Calu3 (cell line): ENCODE measurements at regions not wholly inside any gene's neighbourhood (a gene's known extent, or its start where the extent isn't known, plus 50 kb on each side); places are given as distances from the start of the nearest gene placed in this dataset.
"Not testable (repeated sequence)": the region's sequence is repeated elsewhere in the genome, so short reads cannot be mapped to it uniquely, and the experiment has no call there.

Source experiments
- BruUV-seq: library from RNA; stranded (reverse); fragments of 400-500 nt; replicated peaks from 2 replicates; lab custom pipeline; 2021; lab: Mats Ljungman, UMichigan
- CTCF ChIA-PET: fragments of 300-600 bp; sonication (Branson Sonifier 250); formaldehyde crosslinking; loops from one replicate; lab custom pipeline; 2022; ENCODE audit warnings: antibody characterized with exemption; lab: Charles Lee
- DNase-seq: peaks from one replicate; pipeline ENCODE4 v3.0.0; 2022
- H3K27ac Mint-ChIP-seq: one replicate; pipeline ENCODE4 v1.8.0; 2022; ENCODE audit warnings: mixed read lengths; ENCODE audit not compliant: unreplicated experiment
- H3K27me3 Mint-ChIP-seq: one replicate; pipeline ENCODE4 v1.8.0; 2022; ENCODE audit warnings: mixed read lengths; ENCODE audit not compliant: unreplicated experiment
- H3K36me3 Mint-ChIP-seq: one replicate; pipeline ENCODE4 v1.8.0; 2022; ENCODE audit warnings: mild to moderate bottlenecking, moderate library complexity, mixed read lengths; ENCODE audit not compliant: insufficient read depth, unreplicated experiment
- H3K4me1 Mint-ChIP-seq: one replicate; pipeline ENCODE4 v1.8.0; 2022; ENCODE audit warnings: mild to moderate bottlenecking, low read depth, mixed read lengths; ENCODE audit not compliant: unreplicated experiment
- H3K4me3 Mint-ChIP-seq: one replicate; pipeline ENCODE4 v1.8.0; 2022; ENCODE audit warnings: mild to moderate bottlenecking, low read depth, moderate library complexity, mixed read lengths; ENCODE audit not compliant: unreplicated experiment
- H3K9me3 Mint-ChIP-seq: one replicate; pipeline ENCODE4 v1.8.0; 2022; ENCODE audit warnings: low read depth, mixed read lengths; ENCODE audit not compliant: unreplicated experiment
- CTCF ChIP-seq: fragments of 200-600 bp; IDR thresholded peaks from one replicate; pipeline ENCODE4 v1.8.0; 2022; ENCODE audit warnings: antibody characterized with exemption; ENCODE audit not compliant: unreplicated experiment
- intact Hi-C: fragments of 100-400 bp; cut with micrococcal nuclease; formaldehyde crosslinking; loops from one replicate; pipeline ENCODE4 v1.10.0; 2022; ENCODE audit not compliant: unreplicated experiment

DNA sequence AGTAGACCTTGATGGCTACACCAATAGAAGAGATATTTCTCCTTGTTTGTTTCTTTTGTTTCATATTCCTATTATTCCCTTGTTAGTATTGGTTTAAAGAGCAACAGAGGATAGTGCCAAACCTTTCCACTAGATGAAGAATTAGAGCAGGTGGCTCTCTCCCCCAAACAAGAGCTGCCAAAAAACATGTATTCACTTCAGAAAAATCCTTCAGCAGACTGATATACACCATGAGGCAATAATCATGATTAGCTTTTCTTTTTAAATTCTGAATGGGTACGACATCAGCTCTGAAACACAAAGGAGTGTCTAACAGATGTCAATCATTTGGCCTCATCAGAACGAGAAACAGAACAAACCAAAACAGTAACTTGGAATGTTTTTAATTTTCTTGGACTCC, 67.3 kb upstream of the MAP10 start:
- Mint-ChIP-seq H3K4me3 (no peak overlapping the region), H3K36me3 (no peaks in the 10 kb centered on the region), H3K27ac (no peak overlapping the region), H3K27me3 (peaks cover 13% of the 10 kb centered on the region), H3K9me3 (peaks cover 5% of the 10 kb centered on the region), H3K4me1 (no peaks in the 10 kb centered on the region)
- intact Hi-C loops = no loop called here
- BruUV-seq = no TSS peak
- CTCF ChIA-PET = no interaction called here
- no peak for TF ChIP-seq CTCF
- DNase-seq = no peak

GRCh38 chr1:232743999-232744398, 61.2 kb upstream of the MAP10 start:
- CTCF ChIA-PET = no interaction called here
- intact Hi-C loops = no loop called here
- H3K4me3 Mint-ChIP-seq = no peak overlapping the region
- TF ChIP-seq CTCF = no peak
- peaks cover 13% of the 10 kb centered on the region for H3K9me3 Mint-ChIP-seq
- DNase-seq = no peak
- BruUV-seq = no TSS peak
- H3K27ac Mint-ChIP-seq = no peak overlapping the region
- peaks cover 13% of the 10 kb centered on the region for H3K27me3 Mint-ChIP-seq
- H3K4me1 Mint-ChIP-seq = peaks cover 7% of the 10 kb centered on the region
- H3K36me3 Mint-ChIP-seq = no peaks in the 10 kb centered on the region

DNA sequence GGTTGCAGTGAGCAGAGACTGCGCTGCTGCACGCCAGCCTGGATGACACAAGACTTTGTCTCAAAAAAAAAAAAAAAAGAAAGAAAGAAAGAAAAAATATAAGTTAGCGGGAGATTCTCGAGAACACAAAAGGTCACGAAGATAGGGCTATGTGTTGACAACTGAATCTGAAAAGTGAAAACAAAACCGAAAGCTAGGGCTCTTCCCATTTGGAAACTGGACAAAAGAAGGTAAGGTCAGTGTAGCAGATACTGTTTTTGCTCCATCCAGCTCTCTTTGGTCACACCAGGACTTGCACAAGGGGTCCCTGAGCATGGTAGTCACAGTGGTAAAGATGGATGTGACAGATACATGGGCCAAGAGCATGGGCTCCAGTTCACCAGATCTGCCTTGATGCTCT, 60.4 kb upstream of the MAP10 start:
- H3K4me1 Mint-ChIP-seq = peaks cover 7% of the 10 kb centered on the region

DNA sequence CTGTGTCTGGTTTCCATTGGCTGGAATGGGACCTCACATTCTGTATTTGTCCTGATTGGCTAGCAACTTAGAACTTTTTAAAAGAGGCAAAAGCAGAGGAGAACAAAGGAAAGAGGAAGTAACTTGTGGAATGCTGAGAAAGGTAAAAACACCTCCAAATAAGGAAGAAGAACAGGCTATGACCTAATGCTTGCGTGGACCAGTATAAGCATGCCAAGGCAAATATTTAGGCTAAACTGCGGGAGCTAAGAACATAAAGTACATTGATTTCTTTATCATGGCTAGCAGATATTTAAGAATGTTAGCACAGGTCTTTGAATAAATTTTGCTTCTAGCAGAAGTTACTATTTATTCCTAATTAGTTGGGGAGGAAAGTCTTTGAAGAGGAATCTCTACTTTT, 59.5 kb upstream of the MAP10 start:
- H3K4me1 Mint-ChIP-seq, H3K4me3 Mint-ChIP-seq, DNase-seq, H3K27ac Mint-ChIP-seq, H3K36me3 Mint-ChIP-seq, H3K27me3 Mint-ChIP-seq, intact Hi-C loops, BruUV-seq, CTCF ChIA-PET: not testable (repeated sequence)
- peaks cover 14% of the 10 kb centered on the region for H3K9me3 Mint-ChIP-seq

More for the DNA sequence above, 60.4 kb upstream of the MAP10 start:
- no peak for TF ChIP-seq CTCF
- intact Hi-C loops = no loop called here
- BruUV-seq = no TSS peak
- no peaks in the 10 kb centered on the region for H3K36me3 Mint-ChIP-seq
- peaks cover 16% of the 10 kb centered on the region for H3K9me3 Mint-ChIP-seq
- no peak overlapping the region for H3K27ac Mint-ChIP-seq
- no peak overlapping the region for H3K4me3 Mint-ChIP-seq
- peaks cover 5% of the 10 kb centered on the region for H3K27me3 Mint-ChIP-seq
- CTCF ChIA-PET = no interaction called here
- no peak for DNase-seq

DNA sequence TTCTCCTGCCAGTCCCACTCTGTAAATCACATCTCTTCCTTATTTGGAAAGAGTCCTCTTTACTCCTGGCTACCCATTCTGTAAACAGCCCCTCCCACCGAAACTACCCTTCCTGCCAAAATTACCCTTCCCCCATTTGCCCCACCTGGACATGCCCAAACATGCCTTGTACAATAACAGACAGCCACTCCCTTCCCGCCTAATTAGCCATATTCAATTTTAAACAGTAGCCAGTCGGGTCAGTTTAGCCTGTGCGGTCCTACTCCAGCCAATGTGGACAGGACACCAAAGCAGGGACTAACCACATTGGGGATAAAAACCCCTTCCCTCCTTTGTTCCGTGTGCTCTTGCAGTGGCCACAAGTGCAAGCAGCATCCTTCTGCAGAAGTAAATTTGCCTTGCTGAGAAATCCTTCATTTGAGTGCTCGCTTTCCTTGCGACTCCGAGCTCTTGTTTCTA, 56.3 kb upstream of the MAP10 start:
- peaks cover 18% of the 10 kb centered on the region for H3K9me3 Mint-ChIP-seq
- no peak overlapping the region for H3K4me3 Mint-ChIP-seq
- peaks cover 7% of the 10 kb centered on the region for H3K4me1 Mint-ChIP-seq
- no TSS peak for BruUV-seq
- H3K27ac Mint-ChIP-seq = no peak overlapping the region
- CTCF ChIA-PET = no interaction called here
- intact Hi-C loops = no loop called here
- no peaks in the 10 kb centered on the region for H3K27me3 Mint-ChIP-seq
- DNase-seq = no peak
- no peak for TF ChIP-seq CTCF
- no peaks in the 10 kb centered on the region for H3K36me3 Mint-ChIP-seq
